Endothelial cell of umbilical vein (primary cell): ENCODE measurements at regions not wholly inside any gene's neighbourhood (a gene's known extent, or its start where the extent isn't known, plus 50 kb on each side); places are given as distances from the start of the nearest gene placed in this dataset.

Source experiments
- BruUV-seq: library from RNA; stranded (reverse); fragments of 400-500 nt; replicated peaks from 2 replicates; lab custom pipeline; 2021; lab: Mats Ljungman, UMichigan
- CTCF ChIA-PET: fragments of 300-600, 350-600 bp; sonication (Branson Sonifier 250); formaldehyde crosslinking; loops from one replicate; lab custom pipeline; 2021; ENCODE audit warnings: antibody characterized with exemption, inconsistent platforms; lab: Charles Lee
- POLR2A ChIA-PET: fragments of 300-600, 350-600 bp; sonication (Branson Sonifier 250); formaldehyde crosslinking; loops from one replicate; lab custom pipeline; 2021; ENCODE audit warnings: antibody characterized with exemption, inconsistent platforms; lab: Charles Lee
- DNase-seq: peaks from one replicate; pipeline ENCODE4 v3.0.0-alpha.2; 2011; ENCODE audit warnings: low read depth, low spot score
- FAIRE-seq: peaks from 2 replicates; lab custom pipeline; 2011; peaks lifted over from hg19 to GRCh38; lab: Jason Lieb, UNC
- H2AFZ ChIP-seq: 2 replicates; pipeline ENCODE4 v1.6.0; 2012; ENCODE audit warnings: low read depth, low read length, control low read depth, inconsistent platforms
- H3K27ac ChIP-seq: 2 replicates; pipeline ENCODE4 v1.5.1; 2011; ENCODE audit warnings: low read depth, mild to moderate bottlenecking, control low read depth, low read length, moderate library complexity; ENCODE audit not compliant: insufficient read depth
- H3K27me3 ChIP-seq, 2 experiments: 2 replicates each; pipeline versions ENCODE4 v1.6.0 to v1.6.1; 2011; ENCODE audit warnings: low read length in 2 of 2, mixed read lengths in 1 of 2; ENCODE audit not compliant: control insufficient read depth in 2 of 2, insufficient read depth in 2 of 2
- H3K36me3 ChIP-seq, 2 experiments: 2 replicates in 1 of 2; 3 replicates in 1 of 2; pipeline ENCODE4 v1.5.1; 2011; ENCODE audit warnings: low read length in 2 of 2, mild to moderate bottlenecking in 1 of 2, moderate library complexity in 1 of 2; ENCODE audit not compliant: control insufficient read depth in 2 of 2, insufficient read depth in 2 of 2; ENCODE audit errors: extremely low read depth in 1 of 2
- H3K4me1 ChIP-seq: 3 replicates; pipeline ENCODE4 v1.5.1; 2011; ENCODE audit warnings: mild to moderate bottlenecking, low read length; ENCODE audit not compliant: control insufficient read depth, insufficient read depth; ENCODE audit errors: extremely low read depth
- H3K4me2 ChIP-seq: 2 replicates; pipeline ENCODE4 v1.6.1; 2011; ENCODE audit warnings: low read length, control low read depth, mixed read lengths; ENCODE audit not compliant: insufficient read depth
- H3K4me3 ChIP-seq, 3 experiments: fragments of 200-600 bp in 1 of 3; sonication (generic), shearing (Covaris generic) in 1 of 3; replicated peaks in 1 of 3; 2 replicates each; pipeline ENCODE4 v1.5.1; 2011 to 2016; ENCODE audit warnings: control low read depth in 3 of 3, low read length in 3 of 3, mild to moderate bottlenecking in 2 of 3, inconsistent platforms in 1 of 3, low read depth in 1 of 3, moderate library complexity in 1 of 3; ENCODE audit not compliant: insufficient read depth in 1 of 3
- H3K79me2 ChIP-seq: 2 replicates; pipeline ENCODE4 v1.6.0; 2012; ENCODE audit warnings: low read length, inconsistent platforms; ENCODE audit not compliant: control insufficient read depth, insufficient read depth
- H3K9ac ChIP-seq: replicated peaks from 2 replicates; pipeline ENCODE3; 2011; ENCODE audit warnings: low read length, control low read depth; ENCODE audit not compliant: insufficient read depth; ENCODE audit errors: extremely low read depth
- H3K9me1 ChIP-seq: replicated peaks from 3 replicates; pipeline ENCODE4 v1.6.0; 2011; ENCODE audit warnings: mild to moderate bottlenecking, low read length; ENCODE audit not compliant: control insufficient read depth, insufficient read depth; ENCODE audit errors: extremely low read depth
- H3K9me3 ChIP-seq: replicated peaks from 2 replicates; pipeline ENCODE4 v1.5.1; 2012; ENCODE audit warnings: low read length, inconsistent platforms; ENCODE audit not compliant: control insufficient read depth, insufficient read depth
- H4K20me1 ChIP-seq: replicated peaks from 2 replicates; pipeline ENCODE3; 2011; ENCODE audit warnings: mild to moderate bottlenecking, low read length; ENCODE audit not compliant: control insufficient read depth, insufficient read depth; ENCODE audit errors: extremely low read depth
- FOS ChIP-seq: IDR thresholded peaks from 2 replicates; pipeline ENCODE4 v1.6.1; 2011; ENCODE audit warnings: mild to moderate bottlenecking, low read length, moderate library complexity, borderline replicate concordance; ENCODE audit not compliant: insufficient read depth
- GATA2 ChIP-seq: IDR thresholded peaks from 2 replicates; pipeline ENCODE4 v1.7.0; 2011; ENCODE audit warnings: low read depth, mild to moderate bottlenecking, moderate library complexity, mixed read lengths, low read length; ENCODE audit not compliant: insufficient read length, insufficient read depth
- JUN ChIP-seq: IDR thresholded peaks from 2 replicates; pipeline ENCODE4 v1.6.1; 2011; ENCODE audit warnings: borderline replicate concordance, low read depth; ENCODE audit not compliant: insufficient read length, insufficient read depth
- POLR2A ChIP-seq: IDR thresholded peaks from 2 replicates; pipeline ENCODE4 v1.6.1; 2012; ENCODE audit warnings: low read depth, mild to moderate bottlenecking, control low read depth, low read length
- POLR2AphosphoS5 ChIP-seq: IDR thresholded peaks from 2 replicates; pipeline ENCODE4 v1.6.1; 2012; ENCODE audit warnings: low read depth, mild to moderate bottlenecking, control low read depth, low read length, moderate library complexity; ENCODE audit not compliant: insufficient read depth
- dilution Hi-C: fragments of 300-500 bp; cut with MboI; formaldehyde crosslinking; loops from one replicate; pipeline ENCODE4 v1.15.0; 2019; ENCODE audit warnings: low sequenced_read_pairs; ENCODE audit not compliant: extremely low pct_ligation_motif_present
- intact Hi-C: fragments of 100-400 bp; cut with micrococcal nuclease; formaldehyde crosslinking; loops from one replicate; pipeline ENCODE4 v1.10.0; 2022
- TF ChIP-seq, protein P1 (sequence below), 2 donors: IDR thresholded peaks; 1 replicate in 1 of 2; 2 replicates in 1 of 2; pipeline ENCODE4 v1.5.1; 2011; ENCODE audit warnings: low read length in 2 of 2, mild to moderate bottlenecking in 2 of 2, moderate library complexity in 2 of 2, control low read depth in 1 of 2, inconsistent platforms in 1 of 2, low read depth in 1 of 2; ENCODE audit not compliant: insufficient read depth in 1 of 2; ENCODE audit errors: extremely low read depth in 1 of 2

DNA sequence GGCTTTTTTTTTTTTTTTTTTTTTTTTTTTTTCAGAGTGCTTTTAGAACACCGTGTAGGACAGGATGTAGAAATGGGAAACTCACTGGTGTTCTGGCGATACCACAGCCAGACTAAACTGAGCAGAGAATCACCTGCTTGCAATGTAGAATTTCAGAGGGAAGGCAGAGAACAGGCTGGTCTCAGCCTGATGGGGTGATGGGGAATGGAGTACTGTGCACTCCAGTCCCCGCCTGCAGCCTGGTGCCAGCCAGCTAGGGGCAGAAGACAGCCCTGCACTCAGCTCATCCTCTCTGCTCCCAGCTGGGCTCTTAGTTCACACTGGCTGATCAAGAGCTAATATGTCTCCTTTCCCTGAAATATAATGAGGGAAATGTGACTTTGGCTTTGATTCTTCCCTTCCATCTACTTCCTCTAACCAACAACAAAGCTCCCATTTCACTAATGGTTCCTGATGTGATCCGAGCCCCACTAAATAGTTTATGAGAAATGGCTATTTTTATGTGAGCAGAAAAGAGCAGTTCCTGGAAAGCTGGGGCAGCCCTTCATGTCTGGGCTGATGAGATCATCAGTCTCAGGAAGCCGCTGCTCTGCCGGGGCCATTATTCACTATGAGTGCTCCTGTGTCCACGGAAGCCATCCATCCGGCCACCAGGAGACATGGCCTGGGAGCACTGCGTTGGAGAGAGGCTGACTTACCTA is 209.7 kb downstream of the GADD45G start:
- Histone ChIP-seq H3K36me3 (no peaks in the 10 kb centered on the region), H3K4me3 (no peak overlapping the region), H4K20me1 (no peaks in the 10 kb centered on the region), H3K27me3 (no peaks in the 10 kb centered on the region), H3K4me2 (peak overlapping the region; percentile 18), H3K27ac (peak overlapping the region; percentile 42), H3K9ac (peak overlapping the region; percentile 29), H3K9me3 (no peaks in the 10 kb centered on the region), H3K4me1 (peaks cover 19% of the 10 kb centered on the region), H3K9me1 (no peaks in the 10 kb centered on the region), H2AFZ (peak overlapping the region; percentile 80), H3K79me2 (no peaks in the 10 kb centered on the region)
- dilution Hi-C loops (no loop called here), intact Hi-C loops (loop anchor here (2.0 to 10.0 kb wide), 2 partner anchors 82 to 500 kb away; partner anchors contain the start of genes CKS2 and SECISBP2)
- no TSS peak for BruUV-seq
- ChIA-PET CTCF (interaction anchor here (0.6 to 1.2 kb wide), 4 partner anchors 132 to 1824 kb away, joined by 3 to 6 read pairs (median 3); no protein-coding TSS in a partner anchor), POLR2A (interaction anchor here (0.6 kb wide), 1 partner anchor 202 kb away, joined by 5 read pairs; no protein-coding TSS in a partner anchor)
- TF ChIP-seq POLR2AphosphoS5 = peak; percentile 73
- TF ChIP-seq POLR2A = no peak
- peak; percentile 26 for TF ChIP-seq GATA2
- peak; percentile 88 for TF ChIP-seq FOS
- TF ChIP-seq JUN = peak; percentile 51
- TF ChIP-seq, protein P1, sequence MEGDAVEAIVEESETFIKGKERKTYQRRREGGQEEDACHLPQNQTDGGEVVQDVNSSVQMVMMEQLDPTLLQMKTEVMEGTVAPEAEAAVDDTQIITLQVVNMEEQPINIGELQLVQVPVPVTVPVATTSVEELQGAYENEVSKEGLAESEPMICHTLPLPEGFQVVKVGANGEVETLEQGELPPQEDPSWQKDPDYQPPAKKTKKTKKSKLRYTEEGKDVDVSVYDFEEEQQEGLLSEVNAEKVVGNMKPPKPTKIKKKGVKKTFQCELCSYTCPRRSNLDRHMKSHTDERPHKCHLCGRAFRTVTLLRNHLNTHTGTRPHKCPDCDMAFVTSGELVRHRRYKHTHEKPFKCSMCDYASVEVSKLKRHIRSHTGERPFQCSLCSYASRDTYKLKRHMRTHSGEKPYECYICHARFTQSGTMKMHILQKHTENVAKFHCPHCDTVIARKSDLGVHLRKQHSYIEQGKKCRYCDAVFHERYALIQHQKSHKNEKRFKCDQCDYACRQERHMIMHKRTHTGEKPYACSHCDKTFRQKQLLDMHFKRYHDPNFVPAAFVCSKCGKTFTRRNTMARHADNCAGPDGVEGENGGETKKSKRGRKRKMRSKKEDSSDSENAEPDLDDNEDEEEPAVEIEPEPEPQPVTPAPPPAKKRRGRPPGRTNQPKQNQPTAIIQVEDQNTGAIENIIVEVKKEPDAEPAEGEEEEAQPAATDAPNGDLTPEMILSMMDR (IDR thresholded peaks at IDR 0.05; ENCODE audit: extremely low read depth in 1 of 2, insufficient read depth in 1 of 2, low read depth in 1 of 2, low read length in 2 of 2) = peak in 1 of 2 donors; percentile 12
- DNase-seq (peak; percentile 60), FAIRE-seq (peak; percentile 93)
